ENCODE measurements at regions not wholly inside any gene's neighbourhood (a gene's known extent, or its start where the extent isn't known, plus 50 kb on each side); places are given as distances from the start of the nearest gene placed in this dataset.
"Not testable (repeated sequence)": the region's sequence is repeated elsewhere in the genome, so short reads cannot be mapped to it uniquely, and the experiment has no call there.

DNA sequence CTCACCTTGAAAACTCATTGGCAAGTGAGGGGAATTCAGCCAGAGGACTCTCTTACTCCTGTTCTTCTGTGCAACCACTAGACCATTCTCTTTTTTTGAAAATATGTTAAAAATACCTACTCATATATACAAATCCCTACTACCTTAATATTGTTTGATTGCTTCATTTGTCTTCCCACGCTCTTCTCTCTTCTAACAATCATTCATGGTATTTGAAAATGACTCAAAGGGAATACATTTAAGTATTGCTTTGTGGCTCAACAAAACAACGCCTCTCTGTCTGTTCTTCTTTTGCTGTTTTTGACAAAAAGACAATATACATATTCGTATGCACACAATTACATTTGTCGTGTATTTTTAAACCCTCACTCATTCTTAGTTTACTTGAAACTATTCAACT is 589.4 kb downstream of the ANKRD50 start:
- H3K9me3 ChIP-seq = no peaks in the 10 kb centered on the region
- no peaks in the 10 kb centered on the region for H3K36me3 ChIP-seq
- TF ChIP-seq, protein P1, sequence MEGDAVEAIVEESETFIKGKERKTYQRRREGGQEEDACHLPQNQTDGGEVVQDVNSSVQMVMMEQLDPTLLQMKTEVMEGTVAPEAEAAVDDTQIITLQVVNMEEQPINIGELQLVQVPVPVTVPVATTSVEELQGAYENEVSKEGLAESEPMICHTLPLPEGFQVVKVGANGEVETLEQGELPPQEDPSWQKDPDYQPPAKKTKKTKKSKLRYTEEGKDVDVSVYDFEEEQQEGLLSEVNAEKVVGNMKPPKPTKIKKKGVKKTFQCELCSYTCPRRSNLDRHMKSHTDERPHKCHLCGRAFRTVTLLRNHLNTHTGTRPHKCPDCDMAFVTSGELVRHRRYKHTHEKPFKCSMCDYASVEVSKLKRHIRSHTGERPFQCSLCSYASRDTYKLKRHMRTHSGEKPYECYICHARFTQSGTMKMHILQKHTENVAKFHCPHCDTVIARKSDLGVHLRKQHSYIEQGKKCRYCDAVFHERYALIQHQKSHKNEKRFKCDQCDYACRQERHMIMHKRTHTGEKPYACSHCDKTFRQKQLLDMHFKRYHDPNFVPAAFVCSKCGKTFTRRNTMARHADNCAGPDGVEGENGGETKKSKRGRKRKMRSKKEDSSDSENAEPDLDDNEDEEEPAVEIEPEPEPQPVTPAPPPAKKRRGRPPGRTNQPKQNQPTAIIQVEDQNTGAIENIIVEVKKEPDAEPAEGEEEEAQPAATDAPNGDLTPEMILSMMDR (IDR thresholded peaks at IDR 0.05) = no peak
- no peaks in the 10 kb centered on the region for H3K4me1 ChIP-seq
- DNase-seq = no peak
- H3K27ac ChIP-seq = no peak overlapping the region
- intact Hi-C loops (cut with DNase I) = no loop called here
- H3K27me3 ChIP-seq = no peaks in the 10 kb centered on the region
- no peak overlapping the region for H3K4me3 ChIP-seq
- ATAC-seq = no peak

- H3K36me3 ChIP-seq = no peaks in the 10 kb centered on the region
- DNase-seq (no peak), ATAC-seq (no peak)
- no peaks in the 10 kb centered on the region for H3K27me3 ChIP-seq
- no peak overlapping the region for H3K27ac ChIP-seq
- H3K4me1 ChIP-seq = no peaks in the 10 kb centered on the region
- no peaks in the 10 kb centered on the region for H3K9me3 ChIP-seq
- H3K4me3 ChIP-seq = no peak overlapping the region
- TF ChIP-seq, protein P1 (IDR thresholded peaks at IDR 0.05) = no peak
- intact Hi-C loops (cut with DNase I) = no loop called here
These were observed 588.8 kb downstream of the ANKRD50 start for GRCh38 chr4:124123721-124124120.

GRCh38 chr4:124131324-124131723 is 581.2 kb downstream of the ANKRD50 start:
- H3K4me1 ChIP-seq; H3K27ac ChIP-seq; ATAC-seq; H3K27me3 ChIP-seq; H3K36me3 ChIP-seq; intact Hi-C loops (cut with DNase I); H3K4me3 ChIP-seq; DNase-seq; H3K9me3 ChIP-seq: not testable (repeated sequence)

DNA sequence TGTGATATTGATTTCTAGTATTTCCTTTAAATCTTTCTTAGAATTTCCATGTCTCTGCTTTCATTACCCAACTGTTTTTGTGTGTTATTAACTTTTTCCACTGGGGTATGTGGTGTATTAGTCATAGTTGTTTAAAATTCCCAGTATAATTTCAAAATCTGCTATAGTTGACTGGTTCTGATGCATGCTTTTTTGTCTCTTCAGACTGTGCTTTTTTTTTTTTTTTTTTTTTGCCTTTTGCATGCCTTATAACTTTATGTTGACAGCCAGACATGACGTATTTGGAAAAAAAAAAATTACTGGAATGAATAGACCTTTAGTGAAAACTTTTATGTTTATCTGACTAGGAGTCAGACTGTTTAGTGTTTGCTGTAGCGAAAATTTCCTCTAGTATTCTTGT is 580.4 kb downstream of the ANKRD50 start:
- DNase-seq (no peak), ATAC-seq (no peak)
- Histone ChIP-seq H3K27ac (no peak overlapping the region), H3K4me1 (no peaks in the 10 kb centered on the region), H3K9me3 (no peaks in the 10 kb centered on the region), H3K27me3 (no peaks in the 10 kb centered on the region), H3K36me3 (no peaks in the 10 kb centered on the region), H3K4me3 (no peak overlapping the region)
- TF ChIP-seq, protein P1 (IDR thresholded peaks at IDR 0.05) = no peak
- intact Hi-C loops (cut with DNase I) = no loop called here

DNA sequence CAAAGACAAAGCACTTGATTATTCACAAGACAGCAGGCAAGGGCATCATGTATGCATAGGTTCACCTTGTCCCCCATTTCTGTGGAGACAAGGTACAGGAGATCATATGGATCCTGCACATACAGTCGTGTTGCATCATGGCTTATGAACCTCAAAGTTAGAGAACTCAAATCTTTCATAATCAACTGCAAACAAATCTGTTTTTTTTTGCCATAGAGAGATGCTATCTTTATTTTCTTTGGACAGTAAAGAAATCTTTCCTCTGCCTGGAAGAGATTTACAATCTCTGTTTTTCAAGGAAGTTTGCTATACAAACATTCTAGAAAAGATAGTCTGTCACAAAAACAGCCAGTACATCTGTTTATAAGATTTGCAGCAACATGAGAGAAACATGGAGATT is 578.8 kb downstream of the ANKRD50 start:
- Histone ChIP-seq H3K27ac (no peak overlapping the region), H3K27me3 (no peaks in the 10 kb centered on the region), H3K4me3 (no peak overlapping the region), H3K36me3 (no peaks in the 10 kb centered on the region), H3K9me3 (no peaks in the 10 kb centered on the region), H3K4me1 (no peaks in the 10 kb centered on the region)
- intact Hi-C loops (cut with DNase I) = no loop called here
- DNase-seq (no peak), ATAC-seq (no peak)
- TF ChIP-seq, protein P1 (IDR thresholded peaks at IDR 0.05) = no peak

- H3K4me1 ChIP-seq = no peaks in the 10 kb centered on the region
- no peaks in the 10 kb centered on the region for H3K36me3 ChIP-seq
- no peaks in the 10 kb centered on the region for H3K9me3 ChIP-seq
- ATAC-seq (no peak), DNase-seq (no peak)
- no peaks in the 10 kb centered on the region for H3K27me3 ChIP-seq
- H3K4me3 ChIP-seq = no peak overlapping the region
- TF ChIP-seq, protein P1 (IDR thresholded peaks at IDR 0.05) = no peak
- no peak overlapping the region for H3K27ac ChIP-seq
- intact Hi-C loops (cut with DNase I) = no loop called here
These were observed 577.1 kb downstream of the ANKRD50 start for GRCh38 chr4:124135409-124135813.
